Spinal cord (tissue), 9 donors: ENCODE measurements at regions not wholly inside any gene's neighbourhood (a gene's known extent, or its start where the extent isn't known, plus 50 kb on each side); places are given as distances from the start of the nearest gene placed in this dataset.

Source experiments
- DNase-seq, 6 donors: peaks; one replicate each; pipeline versions ENCODE4 v3.0.0 to v3.0.0-alpha.2; 2013 to 2015; ENCODE audit warnings: low spot score in 6 of 6, low read depth in 4 of 6
- H3K27ac ChIP-seq: one replicate; pipeline ENCODE4 v1.5.1; 2013; ENCODE audit warnings: low read depth, low read length, control low read depth
- H3K27me3 ChIP-seq: one replicate; pipeline ENCODE4 v1.6.1; 2013; ENCODE audit warnings: low read length; ENCODE audit not compliant: control insufficient read depth, insufficient read depth
- H3K36me3 ChIP-seq: one replicate; pipeline ENCODE4 v1.6.1; 2013; ENCODE audit warnings: low read length; ENCODE audit not compliant: control insufficient read depth, insufficient read depth
- H3K4me1 ChIP-seq: one replicate; pipeline ENCODE4 v1.6.1; 2013; ENCODE audit warnings: low read length; ENCODE audit not compliant: control insufficient read depth, insufficient read depth
- H3K4me3 ChIP-seq: one replicate; pipeline ENCODE4 v1.5.1; 2013; ENCODE audit warnings: low read depth, low read length, control low read depth
- H3K9me3 ChIP-seq: one replicate; pipeline ENCODE4 v1.6.1; 2013; ENCODE audit warnings: low read length; ENCODE audit not compliant: control insufficient read depth, insufficient read depth
- WGBS: methylation state at CpG from one replicate; pipeline ENCODE4 v1.1.5; 2013; ENCODE audit warnings: missing lambda C conversion rate; ENCODE audit not compliant: insufficient coverage; 5-methylcytosine and 5-hydroxymethylcytosine counted together
- donor health status: healthy.

- H3K4me3 ChIP-seq: no peak overlapping the region
- no peak for DNase-seq
- H3K4me1 ChIP-seq: peaks cover 3% of the 10 kb centered on the region
- no peaks in the 10 kb centered on the region for H3K27me3 ChIP-seq
- no CpG with 5 or more reads among the region's 4 CpGs for WGBS
- no peak overlapping the region for H3K27ac ChIP-seq
- no peaks in the 10 kb centered on the region for H3K36me3 ChIP-seq
- no peaks in the 10 kb centered on the region for H3K9me3 ChIP-seq
Measured at GRCh38 chr5:109917154-109917546, 227.4 kb downstream of the MAN2A1 start.

GRCh38 chr5:109917966-109918365, 228.2 kb downstream of the MAN2A1 start:
- H3K36me3 ChIP-seq: no peaks in the 10 kb centered on the region
- H3K4me3 ChIP-seq: no peak overlapping the region
- no peaks in the 10 kb centered on the region for H3K27me3 ChIP-seq
- peaks cover 3% of the 10 kb centered on the region for H3K4me1 ChIP-seq
- WGBS: 77% methylated on average over 4 of the region's 4 CpGs
- DNase-seq: no peak
- H3K9me3 ChIP-seq: no peaks in the 10 kb centered on the region
- H3K27ac ChIP-seq: no peak overlapping the region

- H3K4me1 ChIP-seq: peaks cover 3% of the 10 kb centered on the region
Measured at GRCh38 chr5:109920736-109921135, 231.0 kb downstream of the MAN2A1 start.

GRCh38 chr5:109921735-109922380, 232.1 kb downstream of the MAN2A1 start:
- no peak overlapping the region for H3K4me3 ChIP-seq
- no peaks in the 10 kb centered on the region for H3K36me3 ChIP-seq
- H3K27me3 ChIP-seq: no peaks in the 10 kb centered on the region
- DNase-seq: no peak
- WGBS: 70% methylated on average over 5 of the region's 5 CpGs
- H3K9me3 ChIP-seq: no peaks in the 10 kb centered on the region
- H3K4me1 ChIP-seq: peaks cover 3% of the 10 kb centered on the region
- H3K27ac ChIP-seq: no peak overlapping the region

More at GRCh38 chr5:109920736-109921135, 231.0 kb downstream of the MAN2A1 start:
- Histone ChIP-seq H3K27me3 (no peaks in the 10 kb centered on the region), H3K9me3 (no peaks in the 10 kb centered on the region), H3K27ac (no peak overlapping the region), H3K36me3 (no peaks in the 10 kb centered on the region), H3K4me3 (no peak overlapping the region)
- WGBS: 93% methylated on average over 2 of the region's 4 CpGs
- DNase-seq: no peak

- H3K9me3 ChIP-seq: no peaks in the 10 kb centered on the region
- no peak overlapping the region for H3K4me3 ChIP-seq
- no peaks in the 10 kb centered on the region for H3K36me3 ChIP-seq
- H3K4me1 ChIP-seq: peaks cover 3% of the 10 kb centered on the region
- DNase-seq: no peak
- no peaks in the 10 kb centered on the region for H3K27me3 ChIP-seq
- H3K27ac ChIP-seq: no peak overlapping the region
- WGBS: 55% methylated on average over 6 of the region's 6 CpGs
Measured at GRCh38 chr5:109922381-109922995, 232.8 kb downstream of the MAN2A1 start.

GRCh38 chr5:109923205-109923604, 233.5 kb downstream of the MAN2A1 start:
- 100% methylated on average over 1 of the region's 1 CpG for WGBS

GRCh38 chr5:109924237-109925107, 234.7 kb downstream of the MAN2A1 start:
- 92% methylated on average over 3 of the region's 7 CpGs for WGBS
- Histone ChIP-seq H3K4me1 (peaks cover 3% of the 10 kb centered on the region), H3K36me3 (no peaks in the 10 kb centered on the region), H3K4me3 (no peak overlapping the region), H3K9me3 (no peaks in the 10 kb centered on the region), H3K27ac (no peak overlapping the region), H3K27me3 (no peaks in the 10 kb centered on the region)
- peak in 1 of 6 donors; percentile 73 for DNase-seq

More at GRCh38 chr5:109923205-109923604, 233.5 kb downstream of the MAN2A1 start:
- Histone ChIP-seq H3K27ac (no peak overlapping the region), H3K27me3 (no peaks in the 10 kb centered on the region), H3K4me1 (peaks cover 3% of the 10 kb centered on the region), H3K9me3 (no peaks in the 10 kb centered on the region), H3K4me3 (no peak overlapping the region), H3K36me3 (no peaks in the 10 kb centered on the region)
- no peak for DNase-seq

- Histone ChIP-seq H3K4me3 (no peak overlapping the region), H3K4me1 (no peaks in the 10 kb centered on the region), H3K27me3 (no peaks in the 10 kb centered on the region), H3K27ac (no peak overlapping the region), H3K36me3 (no peaks in the 10 kb centered on the region), H3K9me3 (peaks cover 2% of the 10 kb centered on the region)
- 83% methylated on average over 1 of the region's 3 CpGs for WGBS
- no peak for DNase-seq
Measured at GRCh38 chr5:109927639-109928038, 237.9 kb downstream of the MAN2A1 start.

GRCh38 chr5:109928046-109928445, 238.3 kb downstream of the MAN2A1 start:
- H3K4me3 ChIP-seq: no peak overlapping the region
- no peak for DNase-seq

More at GRCh38 chr5:109928046-109928445, 238.3 kb downstream of the MAN2A1 start:
- Histone ChIP-seq H3K4me1 (no peaks in the 10 kb centered on the region), H3K27ac (no peak overlapping the region), H3K9me3 (peaks cover 2% of the 10 kb centered on the region), H3K27me3 (no peaks in the 10 kb centered on the region), H3K36me3 (no peaks in the 10 kb centered on the region)
- no CpG with 5 or more reads among the region's 2 CpGs for WGBS
